Kasumi-1 (cell line): ENCODE measurements at regions not wholly inside any gene's neighbourhood (a gene's known extent, or its start where the extent isn't known, plus 50 kb on each side); places are given as distances from the start of the nearest gene placed in this dataset.

ENCODE experiments used
- DNase-seq, 2 experiments: peaks; one replicate each; lab custom pipeline; 2025; lab: John Stamatoyannopoulos, UW

DNA sequence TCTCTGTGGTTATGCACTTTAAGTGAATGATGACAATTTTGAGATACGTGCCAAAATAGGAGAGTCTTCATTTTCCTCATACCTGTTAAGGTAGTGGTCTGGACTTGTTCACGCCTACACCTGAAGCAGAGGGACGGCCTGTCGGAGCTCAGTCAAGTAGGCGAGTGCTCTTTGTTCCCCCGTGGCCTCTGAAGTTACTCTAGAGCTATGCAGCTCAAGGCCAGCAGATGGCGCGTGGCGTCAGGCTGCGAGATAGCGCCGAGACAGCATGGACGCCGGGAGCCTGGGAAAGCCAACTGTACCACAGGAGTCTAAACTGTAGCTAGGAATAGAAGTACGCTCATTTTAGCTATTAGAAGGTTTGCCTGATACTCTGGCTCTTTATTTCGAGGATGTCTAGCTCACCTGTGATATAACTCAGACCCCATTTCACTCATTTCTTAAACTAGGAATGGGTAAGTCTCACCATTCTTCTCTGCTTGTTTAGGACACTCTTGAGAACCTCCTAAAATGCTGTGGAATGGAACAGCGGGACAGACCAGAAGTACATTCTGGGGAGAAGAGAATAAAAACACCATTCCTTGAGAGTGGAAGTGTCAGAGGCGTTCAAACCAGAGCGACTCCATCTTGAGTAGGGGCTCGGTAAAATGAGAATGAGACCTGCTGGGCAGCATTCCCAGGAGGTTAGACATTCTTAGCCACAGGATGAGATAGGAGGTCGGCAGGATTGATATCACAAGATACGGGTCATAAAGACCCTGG is 267.4 kb upstream of the HMGA2 start:
- DNase-seq, result peak; percentile 77 to 82

GRCh38 chr12:65557438-65558181 is 266.7 kb upstream of the HMGA2 start:
- DNase-seq, result no peak

DNA sequence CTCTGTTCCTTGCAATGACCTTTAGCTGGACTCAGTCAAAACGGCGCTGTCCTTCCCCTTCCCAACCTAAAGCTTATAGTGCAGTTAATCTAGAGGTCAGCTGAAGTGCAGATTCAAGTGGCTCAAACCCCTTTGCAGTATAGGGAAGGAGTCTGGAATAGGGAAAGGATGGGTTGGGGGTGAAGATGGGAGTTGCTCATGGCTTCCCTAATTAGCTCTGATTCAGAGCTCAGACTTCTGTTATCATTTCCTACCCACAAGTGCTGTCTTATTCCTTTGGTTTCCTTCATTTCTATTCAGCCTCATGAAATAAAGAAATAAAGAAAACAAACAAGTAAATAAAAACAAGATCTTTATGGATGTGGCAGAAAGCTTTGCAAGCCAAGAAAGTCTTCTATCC is 264.0 kb upstream of the HMGA2 start:
- no peak for DNase-seq

GRCh38 chr12:65561798-65562382 is 262.4 kb upstream of the HMGA2 start:
- DNase-seq, result no peak

DNA sequence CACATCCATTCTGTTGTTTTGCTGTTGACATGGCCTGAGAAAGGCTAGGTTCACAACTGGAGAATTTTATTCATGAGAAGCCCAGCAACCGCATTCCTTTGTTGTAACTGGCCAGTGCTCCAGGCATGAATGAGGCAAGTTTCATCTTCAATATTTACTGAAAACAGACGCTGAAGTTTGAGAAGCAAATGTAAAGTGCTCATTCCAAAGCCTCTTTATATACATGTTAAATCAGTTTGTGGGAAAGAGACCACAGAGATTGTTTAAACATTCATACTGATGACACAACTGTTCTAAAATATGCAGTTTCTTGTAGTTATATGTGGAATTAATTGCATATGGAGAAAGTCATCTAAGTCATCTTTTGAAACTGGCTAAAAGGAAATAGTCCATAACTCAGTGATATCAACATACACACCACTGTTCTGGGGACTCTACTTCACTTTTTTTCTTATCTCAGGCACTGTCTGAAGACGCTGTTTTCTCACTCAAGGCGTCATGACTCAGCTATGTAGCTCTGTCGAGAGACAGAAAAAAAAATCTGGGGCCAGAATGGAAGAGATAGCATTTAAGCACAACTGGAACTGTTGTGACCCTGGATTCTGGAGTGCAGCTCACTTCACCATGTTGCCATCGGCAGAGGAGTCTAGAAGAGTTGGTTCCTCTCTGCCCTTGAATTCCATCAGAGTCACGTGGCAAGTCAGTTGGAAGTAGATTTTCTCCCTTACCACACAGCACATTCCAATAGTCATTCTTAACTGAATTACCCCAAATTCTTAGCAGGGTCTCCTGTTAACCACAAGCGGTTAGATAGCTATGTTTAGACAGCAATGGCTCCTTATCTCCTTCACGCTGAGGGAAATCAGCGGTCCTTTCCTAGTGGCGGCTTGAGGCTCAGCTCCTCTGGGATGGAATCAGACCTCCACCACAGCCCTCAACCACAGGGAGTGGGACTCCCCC is 258.4 kb upstream of the HMGA2 start:
- DNase-seq, result peak; percentile 25 to 30

GRCh38 chr12:65566751-65567150 is 257.5 kb upstream of the HMGA2 start:
- no peak for DNase-seq

GRCh38 chr12:65567820-65568219 is 256.5 kb upstream of the HMGA2 start:
- DNase-seq, result no peak

DNA sequence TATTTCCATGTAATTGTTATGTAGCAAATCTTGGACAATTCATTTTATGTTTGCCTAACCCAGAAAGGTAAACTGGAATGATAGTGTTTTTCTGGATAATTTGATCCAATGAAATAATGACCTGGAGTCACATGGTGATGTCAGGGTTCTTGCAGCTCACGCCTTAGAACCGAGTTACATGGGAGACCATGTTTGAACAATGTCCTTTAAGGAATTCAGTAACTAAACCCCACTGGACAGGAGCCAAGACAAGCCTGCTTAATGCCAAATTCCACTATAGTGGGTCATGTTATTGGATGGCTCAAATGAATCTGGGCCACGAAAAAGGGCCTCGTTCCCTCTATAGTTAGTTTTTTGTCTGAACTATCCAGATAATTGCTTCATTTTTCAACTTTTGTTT is 255.8 kb upstream of the HMGA2 start:
- DNase-seq, result no peak

GRCh38 chr12:65570451-65571130 is 253.7 kb upstream of the HMGA2 start:
- no peak for DNase-seq

DNA sequence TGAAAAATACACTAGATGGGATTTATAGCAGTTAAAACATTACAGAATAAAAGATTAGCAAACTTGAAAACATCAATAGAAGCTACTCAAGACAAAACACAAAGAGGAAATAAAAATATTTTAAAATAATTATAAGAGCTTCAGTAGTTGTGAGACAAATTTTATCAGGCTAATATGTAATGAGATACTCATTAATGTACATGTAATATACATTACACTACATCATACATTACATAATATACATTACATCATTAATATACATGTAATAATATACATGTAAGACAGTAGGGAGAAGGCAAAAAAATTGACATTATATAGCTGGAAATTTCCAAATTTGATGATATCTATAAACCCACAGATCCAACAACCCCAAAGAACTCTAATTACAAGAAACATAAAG is 249.4 kb upstream of the HMGA2 start:
- DNase-seq, result no peak

- DNase-seq, result no peak
Measured at GRCh38 chr12:65584016-65584415, 240.3 kb upstream of the HMGA2 start.

DNA sequence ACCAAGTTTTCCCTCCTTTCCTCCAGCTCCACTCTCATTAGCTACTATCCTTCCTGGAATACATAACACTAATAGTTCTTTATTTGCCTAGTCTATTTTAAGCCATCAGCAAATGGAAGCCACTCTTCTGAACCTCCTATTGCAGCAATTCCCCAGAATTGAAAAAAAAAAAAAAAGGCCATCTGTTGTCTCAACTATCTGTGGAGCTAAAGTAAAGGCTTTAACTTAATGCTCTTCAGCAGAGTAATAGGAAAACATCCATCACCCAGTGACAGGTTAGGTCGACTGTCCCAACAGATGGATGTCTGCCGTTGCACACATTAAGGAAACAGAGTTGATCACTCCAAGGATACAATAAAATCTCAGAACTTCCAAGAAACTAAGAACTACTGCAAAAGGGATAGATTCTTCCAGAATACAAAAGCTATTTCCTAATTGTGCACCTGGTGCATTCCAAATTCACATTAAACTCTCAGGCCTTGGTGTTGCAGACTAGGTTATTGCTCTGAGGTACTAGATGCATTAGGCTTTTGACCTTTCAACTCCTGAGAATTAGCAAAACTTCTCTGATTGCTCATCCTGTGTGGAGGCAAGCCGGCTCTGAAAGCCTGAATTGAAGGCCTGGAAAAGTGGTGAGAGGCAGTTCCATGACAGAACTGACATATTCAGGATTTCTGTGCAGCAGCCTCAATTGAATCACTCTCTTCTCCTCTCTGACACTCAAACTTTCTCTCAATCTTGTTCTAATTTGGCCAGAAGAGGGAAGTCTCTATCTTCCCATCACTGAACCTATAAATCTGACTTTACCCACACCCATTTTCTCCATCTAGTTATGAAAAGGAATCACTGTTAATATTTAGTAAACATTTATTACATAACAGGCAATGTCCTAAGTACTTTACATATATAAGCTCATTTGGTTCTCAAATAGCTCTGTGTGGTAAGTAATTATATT is 238.4 kb upstream of the HMGA2 start:
- DNase-seq, result no peak

- no peak for DNase-seq
Measured at GRCh38 chr12:65586796-65587195, 237.5 kb upstream of the HMGA2 start.

GRCh38 chr12:65590318-65590717 is 234.0 kb upstream of the HMGA2 start:
- DNase-seq, result no peak

- no peak for DNase-seq
Measured at GRCh38 chr12:65592416-65592815, 231.9 kb upstream of the HMGA2 start.

DNA sequence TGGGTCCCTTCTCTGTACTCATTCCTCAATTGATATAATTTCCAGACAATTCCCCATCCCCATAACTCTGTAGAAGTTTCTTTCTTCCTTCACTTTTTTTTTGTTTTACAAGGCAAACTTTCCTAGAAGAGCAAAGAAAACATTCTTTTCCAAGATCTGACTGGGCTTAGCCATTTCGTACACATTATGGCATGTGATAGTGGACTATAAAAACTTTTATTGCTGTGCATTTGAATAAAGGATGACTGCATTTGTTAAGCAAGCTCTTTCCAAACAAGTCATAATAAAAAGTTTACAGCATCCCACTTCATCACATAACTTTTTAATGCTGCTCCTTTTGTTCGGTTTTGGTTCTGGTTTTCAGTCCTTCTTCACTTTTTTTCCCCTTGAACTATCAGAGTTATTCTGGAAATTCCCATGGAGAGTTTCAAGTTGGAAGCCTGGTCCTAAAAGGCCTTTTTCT is 231.0 kb upstream of the HMGA2 start:
- no peak for DNase-seq

DNA sequence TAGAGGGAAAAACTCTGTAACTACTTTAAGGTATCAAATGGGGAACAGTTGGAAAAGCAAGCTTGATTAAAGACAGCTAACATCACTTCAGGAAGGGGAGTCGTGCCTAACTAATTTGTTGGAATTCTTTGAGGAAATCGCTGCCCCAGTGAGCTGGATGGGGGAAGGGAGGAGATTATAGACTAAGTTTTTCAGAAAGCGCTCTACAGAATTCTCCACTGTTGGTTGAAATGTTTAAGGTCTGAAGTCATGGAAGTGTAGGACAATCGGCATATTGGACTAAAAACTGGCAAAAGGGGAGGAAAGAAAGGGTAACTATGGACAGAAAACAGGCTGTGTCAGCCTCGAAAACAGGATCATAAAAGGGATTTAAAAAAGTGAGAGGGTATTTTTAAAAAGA is 229.9 kb upstream of the HMGA2 start:
- DNase-seq, result no peak

DNA sequence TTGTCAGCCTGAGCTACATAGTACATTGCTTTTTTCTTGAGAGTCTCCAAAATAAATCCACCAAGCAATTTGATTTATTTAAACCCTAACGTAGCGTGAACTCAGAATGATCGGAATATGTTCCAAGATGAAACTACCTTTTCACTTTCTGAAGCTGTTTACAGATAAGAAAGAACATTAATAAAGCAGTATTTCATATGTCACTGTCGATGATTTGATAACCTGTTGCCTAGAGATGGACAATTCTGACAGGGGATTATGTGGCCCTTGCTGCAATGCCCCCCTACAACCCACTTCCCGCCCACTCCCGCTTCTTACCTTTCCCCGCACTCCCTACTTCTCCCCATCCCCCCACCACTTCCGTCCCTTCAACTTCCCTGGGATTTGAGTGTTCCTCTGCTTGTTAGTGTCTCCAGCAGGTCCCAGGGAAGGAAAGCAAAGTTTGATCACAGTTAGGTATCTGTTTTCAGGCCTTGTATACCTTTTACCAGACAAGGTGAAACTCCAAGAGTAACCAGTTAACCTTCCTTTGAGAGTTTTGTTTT is 229.2 kb upstream of the HMGA2 start:
- DNase-seq, result no peak

DNA sequence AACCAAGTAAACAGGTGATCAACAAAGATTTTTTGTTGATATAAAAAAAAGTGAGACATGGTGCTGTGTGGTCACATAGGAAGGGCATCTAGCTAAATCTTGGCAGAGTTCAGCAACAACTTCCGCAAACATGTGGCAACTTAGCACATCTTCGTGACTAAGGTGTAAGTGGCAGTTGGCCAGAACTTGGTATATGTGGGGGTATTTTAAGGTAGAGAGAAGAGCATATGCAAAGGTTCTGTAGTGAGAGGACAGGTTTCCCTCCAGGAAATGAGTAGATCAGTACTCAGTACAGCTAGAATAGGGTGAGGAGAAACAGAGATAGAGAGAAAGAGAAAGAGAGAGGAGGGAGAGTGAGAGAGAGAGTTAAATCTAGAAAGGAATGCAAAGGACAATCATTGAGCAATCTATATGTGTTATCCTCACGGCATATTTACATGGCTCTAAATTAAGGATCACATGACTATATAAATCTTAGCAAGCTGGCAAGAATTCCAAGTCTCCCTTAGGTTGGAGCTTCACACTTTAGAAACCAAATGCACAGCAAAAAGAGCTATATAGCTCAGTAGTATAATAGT is 227.7 kb upstream of the HMGA2 start:
- no peak for DNase-seq

DNA sequence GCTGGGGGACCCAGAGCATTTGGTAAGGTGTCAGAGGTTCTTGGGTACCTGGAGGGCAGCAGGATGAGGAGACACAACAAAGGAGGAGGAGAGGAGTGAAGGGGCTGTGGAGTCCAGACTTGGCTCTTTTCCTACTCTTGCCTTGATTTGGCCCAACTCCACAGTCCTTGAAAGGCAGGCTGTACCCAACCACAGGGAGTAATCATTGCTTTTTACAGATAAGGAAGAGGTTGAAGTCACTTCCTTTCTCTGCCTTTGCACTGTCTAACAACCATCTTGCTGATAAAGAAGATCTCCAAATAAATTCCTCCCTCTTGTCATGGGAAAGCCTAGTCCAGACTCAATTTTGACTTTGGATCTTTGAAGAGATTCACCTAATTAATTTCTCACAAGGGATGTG is 226.8 kb upstream of the HMGA2 start:
- peak; percentile 22 to 43 for DNase-seq
